Epithelial cell of esophagus (primary cell): ENCODE measurements at regions not wholly inside any gene's neighbourhood (a gene's known extent, or its start where the extent isn't known, plus 50 kb on each side); places are given as distances from the start of the nearest gene placed in this dataset.
A peak's percentile ranks its signal among the peaks of the same experiment; 100 is the strongest.

Source experiments
- DNase-seq: peaks from one replicate; pipeline ENCODE4 v3.0.0; 2010; ENCODE audit warnings: low read depth
- H3K4me3 ChIP-seq: 2 replicates; pipeline ENCODE4 v1.5.1; 2011; ENCODE audit warnings: mild to moderate bottlenecking, low read length, control low read depth
- CTCF ChIP-seq: IDR thresholded peaks from 2 replicates; pipeline ENCODE4 v1.5.1; 2011; ENCODE audit warnings: low read depth, mild to moderate bottlenecking, low read length, control low read depth, inconsistent platforms; ENCODE audit not compliant: insufficient read depth; ENCODE audit errors: missing control alignments

GRCh38 chr1:115217150-115218033 lies 120.7 kb downstream of the NGF start:
- no peak for DNase-seq
- no peak for TF ChIP-seq CTCF
- no peak overlapping the region for H3K4me3 ChIP-seq

DNA sequence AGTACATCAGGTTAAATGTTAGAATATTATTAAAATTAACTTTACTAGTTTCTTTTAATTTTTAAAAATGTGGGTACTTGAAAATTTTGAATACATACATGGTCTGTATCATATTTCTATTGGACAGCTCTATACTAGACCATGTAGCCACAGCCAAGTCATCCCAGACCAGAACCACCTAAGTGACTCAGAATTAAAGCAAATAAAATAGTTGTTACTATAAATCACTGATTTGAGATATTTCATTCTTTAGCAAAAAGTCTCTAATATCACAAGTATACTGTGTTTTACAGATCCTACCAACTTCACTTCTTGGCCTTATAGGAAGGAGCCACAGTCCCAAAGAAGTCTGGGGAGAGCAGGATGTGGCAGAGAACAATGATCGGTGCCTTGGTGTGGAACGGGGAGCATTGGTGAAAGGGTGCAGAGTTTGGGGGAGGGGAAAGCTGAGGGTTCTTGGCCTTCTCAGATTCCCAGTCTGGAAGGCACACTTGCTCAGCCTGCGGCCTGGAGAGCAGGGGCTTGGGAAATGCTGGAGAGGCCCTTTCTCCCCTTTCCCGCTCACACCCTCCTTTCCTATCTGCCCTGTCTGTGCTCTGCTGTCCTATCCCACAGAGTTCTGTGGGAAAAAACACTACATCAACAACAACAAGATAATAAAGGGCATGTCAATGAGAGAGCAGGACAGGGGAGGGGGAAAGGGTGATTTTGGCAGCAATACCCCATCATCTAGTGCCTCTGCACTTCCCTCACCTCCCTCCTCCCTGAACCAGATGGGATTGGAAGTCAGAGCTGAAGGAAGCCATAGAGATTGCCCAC lies 122.1 kb downstream of the NGF start:
- DNase-seq: peak; percentile 33
- H3K4me3 ChIP-seq: no peak overlapping the region
- TF ChIP-seq CTCF: no peak

DNA sequence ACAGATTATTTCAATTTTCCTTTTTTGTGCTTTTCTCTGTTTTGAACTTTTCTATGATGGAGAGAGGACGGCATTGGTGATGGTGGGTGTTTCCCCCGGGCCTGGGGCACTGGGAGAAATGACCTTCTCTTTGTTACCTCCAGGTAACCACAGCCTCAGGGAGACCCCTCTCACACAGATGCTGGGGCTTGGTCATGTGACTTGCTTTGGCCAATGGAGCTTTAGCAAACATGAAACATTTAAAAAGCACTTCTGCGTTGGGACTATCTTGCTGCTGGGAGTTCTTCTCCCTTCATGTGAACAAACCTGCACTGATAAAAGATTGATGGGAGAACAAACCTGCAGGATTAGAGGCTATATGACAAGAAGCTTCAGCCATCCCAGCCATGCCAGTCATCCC lies 122.9 kb downstream of the NGF start:
- no peak for TF ChIP-seq CTCF
- DNase-seq: no peak
- H3K4me3 ChIP-seq: no peak overlapping the region

DNA sequence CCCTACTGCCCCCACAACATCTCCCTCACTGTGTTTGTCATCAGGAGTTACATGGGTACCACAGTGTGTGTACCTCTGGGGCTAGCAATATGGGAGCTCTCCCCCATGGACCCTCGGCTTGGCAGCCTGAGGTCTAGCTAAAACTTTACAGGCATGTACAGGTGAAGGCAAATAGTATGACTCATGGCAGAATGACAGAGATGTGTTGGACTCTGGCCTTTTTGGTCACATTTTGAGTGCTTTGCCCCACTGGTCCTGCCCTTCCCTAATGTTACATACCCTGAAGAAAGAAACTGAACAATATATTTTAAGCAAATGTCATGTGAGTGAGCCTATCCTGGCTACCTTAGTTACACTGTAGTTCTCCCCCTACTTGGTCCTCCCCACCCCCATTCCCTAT lies 124.0 kb downstream of the NGF start:
- H3K4me3 ChIP-seq: no peak overlapping the region
- no peak for DNase-seq
- TF ChIP-seq CTCF: no peak

DNA sequence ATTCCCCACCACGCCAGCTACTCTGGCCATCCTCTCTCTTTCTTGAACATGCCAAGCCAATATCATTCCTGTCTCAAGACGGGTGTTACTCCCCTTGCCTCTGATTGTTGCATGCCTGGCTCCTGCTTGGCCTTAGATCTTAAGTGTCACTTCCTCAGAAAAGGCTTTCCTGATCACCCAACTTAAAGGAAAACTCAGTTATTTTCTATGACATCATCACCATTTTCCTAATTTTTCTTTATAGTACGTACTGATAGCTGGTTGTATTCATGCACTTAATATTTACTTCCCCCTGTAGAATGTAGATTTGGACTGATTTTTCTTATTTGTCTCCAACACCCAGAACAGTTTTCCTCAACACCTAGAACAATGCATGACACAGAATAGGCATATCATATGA lies 123.8 kb upstream of the TSPAN2 start:
- no peak for DNase-seq
- no peak overlapping the region for H3K4me3 ChIP-seq
- TF ChIP-seq CTCF: no peak

- DNase-seq: no peak
- TF ChIP-seq CTCF: no peak
- H3K4me3 ChIP-seq: no peak overlapping the region
These were observed 121.9 kb upstream of the TSPAN2 start for GRCh38 chr1:115211071-115211745.
